CD1c-positive myeloid dendritic cell (primary cell): ENCODE measurements at regions not wholly inside any gene's neighbourhood (a gene's known extent, or its start where the extent isn't known, plus 50 kb on each side); places are given as distances from the start of the nearest gene placed in this dataset.
"Not testable (repeated sequence)": the region's sequence is repeated elsewhere in the genome, so short reads cannot be mapped to it uniquely, and the experiment has no call there.

Experiments
- DNase-seq: peaks from one replicate; pipeline ENCODE4 v3.0.0-alpha.2; 2016; ENCODE audit errors: extremely low spot score

GRCh38 chr6:81126150-81126549, 626.3 kb downstream of the TENT5A start:
- DNase-seq: no peak

- no peak for DNase-seq
Observed at GRCh38 chr6:81120280-81120679, 632.2 kb downstream of the TENT5A start.

- DNase-seq: no peak
Observed at GRCh38 chr6:81105998-81106397, 646.5 kb downstream of the TENT5A start.

- no peak for DNase-seq
Observed at GRCh38 chr6:81098109-81098814, 654.2 kb downstream of the TENT5A start.

- DNase-seq: not testable (repeated sequence)
Observed at GRCh38 chr6:81096464-81096863, 656.0 kb downstream of the TENT5A start.

- no peak for DNase-seq
Observed at GRCh38 chr6:81093051-81093450, 659.4 kb downstream of the TENT5A start.

GRCh38 chr6:81088145-81088544, 664.3 kb downstream of the TENT5A start:
- DNase-seq: no peak

GRCh38 chr6:81086991-81087390, 665.5 kb downstream of the TENT5A start:
- DNase-seq: no peak

GRCh38 chr6:81085431-81085790, 667.1 kb downstream of the TENT5A start:
- DNase-seq: no peak

- DNase-seq: no peak
Observed at GRCh38 chr6:81084776-81085430, 667.6 kb downstream of the TENT5A start.

GRCh38 chr6:81075974-81076373, 676.5 kb downstream of the TENT5A start:
- no peak for DNase-seq

GRCh38 chr6:81073318-81073717, 679.2 kb downstream of the TENT5A start:
- DNase-seq: no peak

- no peak for DNase-seq
Observed at GRCh38 chr6:81071121-81071520, 681.4 kb downstream of the TENT5A start.

GRCh38 chr6:81067057-81067456, 685.4 kb downstream of the TENT5A start:
- no peak for DNase-seq

- DNase-seq: no peak
Observed at GRCh38 chr6:81063891-81064290, 688.6 kb downstream of the TENT5A start.

- no peak for DNase-seq
Observed at GRCh38 chr6:81054036-81054435, 698.4 kb downstream of the TENT5A start.

- no peak for DNase-seq
Observed at GRCh38 chr6:81051952-81052351, 700.5 kb downstream of the TENT5A start.

- no peak for DNase-seq
Observed at GRCh38 chr6:81049425-81050042, 702.9 kb downstream of the TENT5A start.

GRCh38 chr6:81031416-81031815, 721.1 kb downstream of the TENT5A start:
- no peak for DNase-seq

GRCh38 chr6:81026041-81026553, 726.4 kb downstream of the TENT5A start:
- no peak for DNase-seq

GRCh38 chr6:81023709-81024108, 728.8 kb downstream of the TENT5A start:
- no peak for DNase-seq

- no peak for DNase-seq
Observed at GRCh38 chr6:81023007-81023582, 729.4 kb downstream of the TENT5A start.

- not testable (repeated sequence) for DNase-seq
Observed at GRCh38 chr6:81017586-81017985, 734.9 kb downstream of the TENT5A start.
